ENCODE measurements at regions not wholly inside any gene's neighbourhood (a gene's known extent, or its start where the extent isn't known, plus 50 kb on each side); places are given as distances from the start of the nearest gene placed in this dataset.

- no peak for DNase-seq
Observed at GRCh38 chr1:219265026-219265515, 91.4 kb downstream of the LYPLAL1 start.

GRCh38 chr1:219264561-219264960, 90.9 kb downstream of the LYPLAL1 start:
- no peak for DNase-seq
